ENCODE measurements at regions not wholly inside any gene's neighbourhood (a gene's known extent, or its start where the extent isn't known, plus 50 kb on each side); places are given as distances from the start of the nearest gene placed in this dataset.

DNA sequence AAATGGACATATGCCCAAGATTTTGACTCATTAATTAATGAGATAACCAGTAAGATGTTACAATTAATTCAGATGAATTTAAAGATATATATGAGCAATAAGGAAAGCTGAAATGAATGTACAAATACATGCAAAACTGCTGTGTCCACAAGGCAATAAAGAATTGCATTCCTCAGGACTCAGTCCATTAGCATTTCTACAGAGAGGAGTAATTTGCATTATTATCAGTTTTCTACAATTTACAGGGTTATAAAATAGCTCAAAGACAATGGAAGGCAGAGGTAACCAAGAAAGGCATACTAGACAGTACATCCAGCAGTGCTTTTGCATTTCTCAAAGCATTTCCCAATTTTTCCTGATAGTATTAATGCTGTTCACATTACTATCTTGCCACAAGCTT is 377.1 kb upstream of the GOLIM4 start:
- ChIA-PET CTCF (no interaction called here), POLR2A (no interaction called here)
- H3K4me1 Mint-ChIP-seq (ENCODE audit: low read depth), result no peaks in the 10 kb centered on the region
- H3K27ac Mint-ChIP-seq, result no peak overlapping the region
- no peaks in the 10 kb centered on the region for H3K36me3 Mint-ChIP-seq (ENCODE audit: low read depth)
- no peak for DNase-seq
- no peak for ATAC-seq
- TF ChIP-seq, protein P1, sequence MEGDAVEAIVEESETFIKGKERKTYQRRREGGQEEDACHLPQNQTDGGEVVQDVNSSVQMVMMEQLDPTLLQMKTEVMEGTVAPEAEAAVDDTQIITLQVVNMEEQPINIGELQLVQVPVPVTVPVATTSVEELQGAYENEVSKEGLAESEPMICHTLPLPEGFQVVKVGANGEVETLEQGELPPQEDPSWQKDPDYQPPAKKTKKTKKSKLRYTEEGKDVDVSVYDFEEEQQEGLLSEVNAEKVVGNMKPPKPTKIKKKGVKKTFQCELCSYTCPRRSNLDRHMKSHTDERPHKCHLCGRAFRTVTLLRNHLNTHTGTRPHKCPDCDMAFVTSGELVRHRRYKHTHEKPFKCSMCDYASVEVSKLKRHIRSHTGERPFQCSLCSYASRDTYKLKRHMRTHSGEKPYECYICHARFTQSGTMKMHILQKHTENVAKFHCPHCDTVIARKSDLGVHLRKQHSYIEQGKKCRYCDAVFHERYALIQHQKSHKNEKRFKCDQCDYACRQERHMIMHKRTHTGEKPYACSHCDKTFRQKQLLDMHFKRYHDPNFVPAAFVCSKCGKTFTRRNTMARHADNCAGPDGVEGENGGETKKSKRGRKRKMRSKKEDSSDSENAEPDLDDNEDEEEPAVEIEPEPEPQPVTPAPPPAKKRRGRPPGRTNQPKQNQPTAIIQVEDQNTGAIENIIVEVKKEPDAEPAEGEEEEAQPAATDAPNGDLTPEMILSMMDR (IDR thresholded peaks at IDR 0.05), result no peak
- H3K9me3 Mint-ChIP-seq, result no peaks in the 10 kb centered on the region
- intact Hi-C loops (cut with micrococcal nuclease), result no loop called here
- no peak overlapping the region for H3K4me3 Mint-ChIP-seq
- H3K27me3 Mint-ChIP-seq, result no peaks in the 10 kb centered on the region

DNA sequence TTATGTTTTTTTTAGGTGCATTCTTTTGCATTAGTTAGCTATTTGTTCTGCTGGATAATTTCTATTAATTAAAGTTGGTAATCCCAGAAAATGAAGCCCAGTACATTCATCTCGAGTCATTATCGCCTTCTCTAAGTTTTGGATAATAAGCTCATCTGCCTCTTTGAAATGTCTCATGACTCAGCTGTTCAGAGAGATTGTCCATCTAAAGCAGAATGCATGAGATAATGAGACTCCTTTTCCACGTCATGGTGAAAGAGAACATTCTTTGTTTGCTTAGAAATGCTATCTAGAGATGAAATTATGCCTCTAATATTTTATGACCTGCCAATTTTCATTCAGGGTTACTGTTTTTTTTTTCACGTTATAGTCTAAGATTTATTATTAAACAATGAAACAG is 374.7 kb upstream of the GOLIM4 start:
- Mint-ChIP-seq H3K27me3 (no peaks in the 10 kb centered on the region), H3K4me1 (ENCODE audit: low read depth) (no peaks in the 10 kb centered on the region), H3K27ac (no peak overlapping the region), H3K9me3 (no peaks in the 10 kb centered on the region), H3K36me3 (ENCODE audit: low read depth) (no peaks in the 10 kb centered on the region), H3K4me3 (no peak overlapping the region)
- ChIA-PET CTCF (interaction anchor here (0.6 kb wide), 1 partner anchor 109 kb away, joined by 3 read pairs; no protein-coding TSS in a partner anchor), POLR2A (no interaction called here)
- DNase-seq (no peak), ATAC-seq (no peak)
- TF ChIP-seq, protein P1 (IDR thresholded peaks at IDR 0.05), result no peak
- intact Hi-C loops (cut with micrococcal nuclease), result no loop called here

DNA sequence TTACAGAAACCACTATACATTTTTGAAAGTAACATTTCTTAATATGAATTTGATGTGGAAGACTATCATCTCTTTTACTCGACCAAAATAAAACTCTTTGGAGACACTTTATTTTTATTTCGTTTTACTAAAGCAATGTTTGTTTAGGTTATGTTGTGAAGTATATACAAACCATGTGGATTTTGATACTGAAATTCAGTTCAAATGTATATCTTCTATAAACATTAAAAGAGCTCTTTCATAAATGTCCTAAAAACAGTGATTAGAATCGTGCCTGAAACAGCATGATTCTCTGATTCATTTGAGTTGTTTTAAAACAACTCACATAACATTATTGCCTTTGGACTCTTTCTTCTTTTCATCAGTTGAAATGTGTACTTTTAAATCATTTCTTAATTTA is 373.7 kb upstream of the GOLIM4 start:
- H3K4me1 Mint-ChIP-seq (ENCODE audit: low read depth), result no peaks in the 10 kb centered on the region
- TF ChIP-seq, protein P1 (IDR thresholded peaks at IDR 0.05), result no peak
- intact Hi-C loops (cut with micrococcal nuclease), result no loop called here
- no peaks in the 10 kb centered on the region for H3K9me3 Mint-ChIP-seq
- H3K27me3 Mint-ChIP-seq, result no peaks in the 10 kb centered on the region
- no peaks in the 10 kb centered on the region for H3K36me3 Mint-ChIP-seq (ENCODE audit: low read depth)
- H3K27ac Mint-ChIP-seq, result no peak overlapping the region
- DNase-seq, result no peak
- ATAC-seq, result no peak
- no peak overlapping the region for H3K4me3 Mint-ChIP-seq
- ChIA-PET CTCF (no interaction called here), POLR2A (no interaction called here)

DNA sequence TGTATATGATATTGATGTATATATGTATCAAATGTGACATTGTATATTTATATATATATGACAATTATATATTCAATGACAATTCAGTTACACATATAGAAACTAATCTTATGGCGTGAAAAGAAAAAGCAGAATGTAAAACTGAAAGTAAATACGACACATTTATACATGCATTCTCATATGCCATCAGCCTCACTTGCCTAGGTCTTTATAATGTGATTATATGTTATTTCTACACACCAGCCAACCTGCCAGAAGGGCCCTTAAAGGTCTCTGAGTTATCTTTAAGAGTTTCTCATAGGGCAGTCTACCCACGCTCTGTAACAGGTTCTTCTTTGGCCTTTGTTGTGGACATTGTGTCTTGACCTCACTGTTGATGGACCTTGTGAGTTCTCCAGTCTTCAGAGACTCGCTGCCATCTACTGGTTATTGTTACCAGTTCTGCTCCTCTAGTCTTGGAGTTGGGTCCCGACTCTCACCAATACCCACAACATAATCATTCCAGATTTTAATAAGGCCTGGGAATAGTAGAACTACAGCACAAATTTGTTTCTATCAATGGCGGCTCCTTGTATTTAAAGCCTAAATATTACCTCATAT is 371.5 kb upstream of the GOLIM4 start:
- Mint-ChIP-seq H3K36me3 (ENCODE audit: low read depth) (no peaks in the 10 kb centered on the region), H3K27me3 (no peaks in the 10 kb centered on the region), H3K27ac (no peak overlapping the region), H3K4me1 (ENCODE audit: low read depth) (no peaks in the 10 kb centered on the region), H3K9me3 (peaks cover under 1% of the 10 kb centered on the region), H3K4me3 (no peak overlapping the region)
- ChIA-PET POLR2A (no interaction called here), CTCF (no interaction called here)
- TF ChIP-seq, protein P1 (IDR thresholded peaks at IDR 0.05), result no peak
- intact Hi-C loops (cut with micrococcal nuclease), result no loop called here
- DNase-seq (no peak), ATAC-seq (no peak)

DNA sequence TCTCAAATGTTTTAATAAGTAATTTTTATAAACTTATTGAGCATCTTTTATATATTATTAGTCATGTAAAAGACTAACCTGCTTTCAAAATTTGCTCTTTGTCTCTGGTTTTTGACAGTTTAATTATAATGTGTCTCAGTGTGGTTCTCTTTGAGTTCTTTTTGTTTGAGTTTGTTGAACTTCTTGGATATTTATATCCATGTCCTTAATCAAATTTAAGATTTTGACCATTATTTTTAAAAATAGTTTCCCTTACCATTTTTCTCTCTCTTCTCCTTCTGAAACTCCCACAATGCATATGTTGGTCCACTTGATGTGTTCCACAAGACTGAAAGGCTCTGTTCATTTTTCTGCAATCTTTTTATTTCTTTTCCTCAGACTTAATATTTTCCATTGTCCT is 366.1 kb upstream of the GOLIM4 start:
- Mint-ChIP-seq H3K4me1 (ENCODE audit: low read depth) (no peaks in the 10 kb centered on the region), H3K36me3 (ENCODE audit: low read depth) (no peaks in the 10 kb centered on the region), H3K4me3 (no peak overlapping the region), H3K27me3 (no peaks in the 10 kb centered on the region), H3K9me3 (peaks cover 4% of the 10 kb centered on the region), H3K27ac (no peak overlapping the region)
- ChIA-PET POLR2A (no interaction called here), CTCF (no interaction called here)
- intact Hi-C loops (cut with micrococcal nuclease), result no loop called here
- ATAC-seq, result no peak
- DNase-seq, result no peak
- TF ChIP-seq, protein P1 (IDR thresholded peaks at IDR 0.05), result no peak

Data from activated CD8-positive, alpha-beta T cell treated with anti-CD3 and anti-CD28 coated beads for 36 hours (primary cell).